Neural cell (in vitro differentiated cells): ENCODE measurements at regions not wholly inside any gene's neighbourhood (a gene's known extent, or its start where the extent isn't known, plus 50 kb on each side); places are given as distances from the start of the nearest gene placed in this dataset.

Source experiments
- CTCF ChIP-seq: fragments of 450-650 bp; IDR thresholded peaks from 2 replicates; pipeline ENCODE4 v1.5.1; 2014; ENCODE audit warnings: antibody characterized with exemption, mild to moderate bottlenecking, moderate library complexity; ENCODE audit not compliant: poor library complexity, severe bottlenecking
- EP300 ChIP-seq: fragments of 450-650 bp; conservative IDR thresholded peaks from 2 replicates; pipeline ENCODE4 v1.6.1; 2014; ENCODE audit warnings: antibody characterized with exemption, mild to moderate bottlenecking, moderate library complexity; ENCODE audit not compliant: poor library complexity, severe bottlenecking
- EZH2 ChIP-seq: fragments of 200-600, 300-800 bp; shearing (Covaris generic), sonication (generic); IDR thresholded peaks from 2 replicates; pipeline ENCODE4 v1.6.1; 2014; ENCODE audit warnings: antibody characterized with exemption, low read length, borderline replicate concordance, mild to moderate bottlenecking; ENCODE audit not compliant: insufficient read depth, poor library complexity, severe bottlenecking
- POLR2AphosphoS5 ChIP-seq: IDR thresholded peaks from 2 replicates; pipeline ENCODE4 v1.6.1; 2012
- RAD21 ChIP-seq: fragments of 450-650 bp; conservative IDR thresholded peaks from 2 replicates; pipeline ENCODE4 v1.6.1; 2014; ENCODE audit warnings: antibody characterized with exemption, mild to moderate bottlenecking, moderate library complexity
- REST ChIP-seq: IDR thresholded peaks from 2 replicates; pipeline ENCODE4 v1.6.1; 2012; ENCODE audit warnings: borderline replicate concordance

GRCh38 chr16:17939122-17939536, 397.4 kb downstream of the NPIPA8 start:
- TF ChIP-seq RAD21 (no peak), CTCF (no peak), EP300 (no peak), EZH2 (no peak), REST (no peak), POLR2AphosphoS5 (no peak)
